OCI-LY1 (cell line): ENCODE measurements at regions not wholly inside any gene's neighbourhood (a gene's known extent, or its start where the extent isn't known, plus 50 kb on each side); places are given as distances from the start of the nearest gene placed in this dataset.

Experiments used
- H2AFZ ChIP-seq: fragments of 200-600 bp; sonication (generic), shearing (Covaris generic); 2 replicates; pipeline ENCODE4 v1.6.0; 2014; ENCODE audit warnings: antibody characterized with exemption, mild to moderate bottlenecking, low read length
- H3F3A ChIP-seq: fragments of 200-600 bp; sonication (generic), shearing (Covaris generic); 2 replicates; pipeline ENCODE4 v1.6.0; 2014; ENCODE audit warnings: mild to moderate bottlenecking, antibody characterized with exemption, low read length, moderate library complexity; ENCODE audit not compliant: insufficient read depth
- H3K27ac ChIP-seq: fragments of 200-600 bp; sonication (generic); 2 replicates; pipeline ENCODE4 v1.5.1; 2014; ENCODE audit warnings: low read length, mixed run types, mild to moderate bottlenecking, low read depth; ENCODE audit not compliant: poor library complexity, severe bottlenecking
- H3K27me3 ChIP-seq: fragments of 200-600 bp; sonication (generic); 2 replicates; pipeline ENCODE4 v1.6.0; 2014; ENCODE audit warnings: antibody characterized with exemption, mild to moderate bottlenecking, low read length, moderate library complexity; ENCODE audit not compliant: insufficient read depth
- H3K36me3 ChIP-seq: fragments of 200-600 bp; sonication (generic); 2 replicates; pipeline ENCODE4 v1.6.1; 2014; ENCODE audit warnings: mild to moderate bottlenecking, antibody characterized with exemption, low read length, moderate library complexity, mixed read lengths; ENCODE audit not compliant: insufficient read depth
- H3K4me1 ChIP-seq: fragments of 200-600 bp; sonication (generic); 2 replicates; pipeline ENCODE4 v1.5.1; 2014; ENCODE audit warnings: mild to moderate bottlenecking, low read length, moderate library complexity; ENCODE audit not compliant: insufficient read depth, severe bottlenecking
- H3K4me2 ChIP-seq: fragments of 200-600 bp; sonication (generic), shearing (Covaris generic); 2 replicates; pipeline ENCODE4 v1.6.1; 2014; ENCODE audit warnings: low read length
- H3K4me3 ChIP-seq: fragments of 200-600 bp; sonication (generic); 2 replicates; pipeline ENCODE4 v1.5.1; 2014; ENCODE audit warnings: low read length, low read depth, mild to moderate bottlenecking, mixed read lengths; ENCODE audit not compliant: poor library complexity, severe bottlenecking
- H3K79me2 ChIP-seq: fragments of 200-600 bp; shearing (Covaris generic); 2 replicates; pipeline ENCODE4 v1.6.1; 2016; ENCODE audit warnings: mixed run types, low read length, mixed read lengths; ENCODE audit not compliant: insufficient read depth
- H3K9ac ChIP-seq: fragments of 200-600 bp; sonication (generic), shearing (Covaris generic); 2 replicates; pipeline ENCODE4 v1.6.1; 2014; ENCODE audit warnings: mild to moderate bottlenecking, low read length, mixed read lengths
- H3K9me2 ChIP-seq: fragments of 200-600 bp; sonication (generic), shearing (Covaris generic); 2 replicates; pipeline ENCODE4 v1.6.1; 2014; ENCODE audit warnings: low read depth, mild to moderate bottlenecking, low read length, mixed read lengths
- H3K9me3 ChIP-seq: fragments of 200-600 bp; shearing (Covaris generic); 2 replicates; pipeline ENCODE4 v1.6.1; 2014; ENCODE audit warnings: low read length, mixed read lengths
- H4K20me1 ChIP-seq: fragments of 200-600 bp; sonication (generic), shearing (Covaris generic); 2 replicates; pipeline ENCODE4 v1.6.0; 2016; ENCODE audit warnings: mild to moderate bottlenecking, low read length; ENCODE audit not compliant: insufficient read depth
- EZH2 ChIP-seq: fragments of 200-600 bp; sonication (generic), shearing (Covaris generic); IDR thresholded peaks from 2 replicates; pipeline ENCODE4 v1.8.0; 2017; ENCODE audit warnings: borderline replicate concordance, mixed run types, mild to moderate bottlenecking, antibody characterized with exemption, low read length, moderate library complexity, mixed read lengths
- TF ChIP-seq, protein P1 (sequence below): fragments of 200-600 bp; sonication (generic), shearing (Covaris generic); IDR thresholded peaks from 2 replicates; pipeline ENCODE4 v1.5.1; 2017; ENCODE audit warnings: mild to moderate bottlenecking, antibody characterized with exemption, low read length, moderate library complexity, mixed read lengths

GRCh38 chr5:155434681-155435080 is 421.1 kb downstream of the KIF4B start:
- H3K4me1 ChIP-seq: no peaks in the 10 kb centered on the region
- no peak overlapping the region for H3K4me3 ChIP-seq
- H3K27me3 ChIP-seq: no peaks in the 10 kb centered on the region
- no peak overlapping the region for H3K4me2 ChIP-seq
- no peak for TF ChIP-seq EZH2
- TF ChIP-seq, protein P1, sequence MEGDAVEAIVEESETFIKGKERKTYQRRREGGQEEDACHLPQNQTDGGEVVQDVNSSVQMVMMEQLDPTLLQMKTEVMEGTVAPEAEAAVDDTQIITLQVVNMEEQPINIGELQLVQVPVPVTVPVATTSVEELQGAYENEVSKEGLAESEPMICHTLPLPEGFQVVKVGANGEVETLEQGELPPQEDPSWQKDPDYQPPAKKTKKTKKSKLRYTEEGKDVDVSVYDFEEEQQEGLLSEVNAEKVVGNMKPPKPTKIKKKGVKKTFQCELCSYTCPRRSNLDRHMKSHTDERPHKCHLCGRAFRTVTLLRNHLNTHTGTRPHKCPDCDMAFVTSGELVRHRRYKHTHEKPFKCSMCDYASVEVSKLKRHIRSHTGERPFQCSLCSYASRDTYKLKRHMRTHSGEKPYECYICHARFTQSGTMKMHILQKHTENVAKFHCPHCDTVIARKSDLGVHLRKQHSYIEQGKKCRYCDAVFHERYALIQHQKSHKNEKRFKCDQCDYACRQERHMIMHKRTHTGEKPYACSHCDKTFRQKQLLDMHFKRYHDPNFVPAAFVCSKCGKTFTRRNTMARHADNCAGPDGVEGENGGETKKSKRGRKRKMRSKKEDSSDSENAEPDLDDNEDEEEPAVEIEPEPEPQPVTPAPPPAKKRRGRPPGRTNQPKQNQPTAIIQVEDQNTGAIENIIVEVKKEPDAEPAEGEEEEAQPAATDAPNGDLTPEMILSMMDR: no peak
- H3F3A ChIP-seq: no peaks in the 10 kb centered on the region
- H4K20me1 ChIP-seq: no peaks in the 10 kb centered on the region
- H3K27ac ChIP-seq: no peak overlapping the region
- H3K9me2 ChIP-seq: no peaks in the 10 kb centered on the region
- no peaks in the 10 kb centered on the region for H3K79me2 ChIP-seq
- H3K9me3 ChIP-seq: no peaks in the 10 kb centered on the region
- H3K9ac ChIP-seq: no peak overlapping the region
- no peak overlapping the region for H2AFZ ChIP-seq
- no peaks in the 10 kb centered on the region for H3K36me3 ChIP-seq

DNA sequence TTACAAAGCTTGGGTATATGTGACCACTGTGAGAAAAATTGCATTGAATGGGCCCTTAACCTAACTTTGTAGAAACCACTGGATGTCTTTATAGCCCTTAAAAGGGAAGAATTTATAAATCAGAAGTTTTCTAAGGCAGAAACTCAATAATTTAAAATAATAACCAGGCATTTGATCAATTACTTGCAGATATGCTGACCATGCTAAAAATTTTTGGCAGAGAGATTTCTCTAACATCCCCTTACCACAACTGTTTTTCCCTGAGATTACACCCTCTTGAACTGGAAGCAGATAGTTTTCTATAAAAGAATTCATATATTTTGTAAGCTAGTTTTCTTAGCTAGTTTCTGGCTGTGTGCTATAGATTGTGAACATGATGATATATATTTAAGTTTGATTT is 428.3 kb downstream of the KIF4B start:
- H3F3A ChIP-seq: no peaks in the 10 kb centered on the region
- no peaks in the 10 kb centered on the region for H3K9me3 ChIP-seq
- no peaks in the 10 kb centered on the region for H3K79me2 ChIP-seq
- H2AFZ ChIP-seq: no peak overlapping the region
- no peaks in the 10 kb centered on the region for H3K27me3 ChIP-seq
- no peak for TF ChIP-seq EZH2
- TF ChIP-seq, protein P1: no peak
- no peak overlapping the region for H3K4me2 ChIP-seq
- H3K4me1 ChIP-seq: no peaks in the 10 kb centered on the region
- H4K20me1 ChIP-seq: no peaks in the 10 kb centered on the region
- H3K4me3 ChIP-seq: no peak overlapping the region
- no peak overlapping the region for H3K9ac ChIP-seq
- H3K9me2 ChIP-seq: no peaks in the 10 kb centered on the region
- no peak overlapping the region for H3K27ac ChIP-seq
- no peaks in the 10 kb centered on the region for H3K36me3 ChIP-seq

- Histone ChIP-seq H4K20me1 (no peaks in the 10 kb centered on the region), H3K27me3 (no peaks in the 10 kb centered on the region), H3K4me3 (no peak overlapping the region), H3K9me2 (no peaks in the 10 kb centered on the region), H3K9ac (no peak overlapping the region), H3K36me3 (no peaks in the 10 kb centered on the region), H3K4me1 (no peaks in the 10 kb centered on the region), H3K9me3 (no peaks in the 10 kb centered on the region), H3K27ac (no peak overlapping the region), H3K4me2 (no peak overlapping the region), H3F3A (no peaks in the 10 kb centered on the region), H2AFZ (no peak overlapping the region), H3K79me2 (no peaks in the 10 kb centered on the region)
- no peak for TF ChIP-seq EZH2
- TF ChIP-seq, protein P1: no peak
Measured at GRCh38 chr5:155451106-155451505, 437.6 kb downstream of the KIF4B start.
